Caco-2 (cell line): ENCODE measurements at regions not wholly inside any gene's neighbourhood (a gene's known extent, or its start where the extent isn't known, plus 50 kb on each side); places are given as distances from the start of the nearest gene placed in this dataset.

Source experiments
- BruUV-seq: library from RNA; stranded (reverse); fragments of 400-500 nt; replicated peaks from 2 replicates; lab custom pipeline; 2021; lab: Mats Ljungman, UMichigan
- CTCF ChIA-PET: fragments of 300-600 bp; sonication (Branson Sonifier 250); formaldehyde crosslinking; loops from one replicate; lab custom pipeline; 2022; ENCODE audit warnings: antibody characterized with exemption; lab: Charles Lee
- POLR2A ChIA-PET: fragments of 300-600 bp; sonication (Branson Sonifier 250); formaldehyde crosslinking; loops from one replicate; lab custom pipeline; 2022; ENCODE audit warnings: antibody characterized with exemption; lab: Charles Lee
- DNase-seq, 2 experiments: peaks; one replicate each; pipeline versions ENCODE4 v3.0.0 to v3.0.0-alpha.2; 2020 to 2022
- H3K27me3 ChIP-seq: replicated peaks from 2 replicates; pipeline ENCODE4 v1.6.0; 2011; ENCODE audit warnings: low read length; ENCODE audit not compliant: control insufficient read depth, insufficient read depth
- H3K36me3 ChIP-seq: 2 replicates; pipeline ENCODE4 v1.5.1; 2011; ENCODE audit warnings: low read length; ENCODE audit not compliant: control insufficient read depth, insufficient read depth
- H3K4me1 ChIP-seq: fragments of 250-450 bp; sonication (Bioruptor Pico); 2 replicates; pipeline ENCODE4 v1.5.1; 2020; ENCODE audit warnings: mild to moderate bottlenecking
- H3K4me3 ChIP-seq: 2 replicates; pipeline ENCODE4 v1.5.1; 2011; ENCODE audit warnings: low read depth, mild to moderate bottlenecking, control low read depth, low read length
- H3K9me3 ChIP-seq: fragments of 250-450 bp; sonication (Bioruptor Pico); 2 replicates; pipeline ENCODE4 v1.5.1; 2020; ENCODE audit warnings: mild to moderate bottlenecking, moderate library complexity
- H3K27ac Mint-ChIP-seq: one replicate; pipeline ENCODE4 v1.8.0; 2022; ENCODE audit warnings: mixed read lengths; ENCODE audit not compliant: unreplicated experiment
- H3K27me3 Mint-ChIP-seq: one replicate; pipeline ENCODE4 v1.8.0; 2022; ENCODE audit warnings: mixed read lengths; ENCODE audit not compliant: insufficient read depth, unreplicated experiment
- H3K36me3 Mint-ChIP-seq: one replicate; pipeline ENCODE4 v1.8.0; 2022; ENCODE audit warnings: mild to moderate bottlenecking, mixed read lengths; ENCODE audit not compliant: insufficient read depth, unreplicated experiment
- H3K4me1 Mint-ChIP-seq: one replicate; pipeline ENCODE4 v1.8.0; 2022; ENCODE audit warnings: low read depth, mixed read lengths; ENCODE audit not compliant: unreplicated experiment
- H3K4me3 Mint-ChIP-seq: one replicate; pipeline ENCODE4 v1.8.0; 2022; ENCODE audit warnings: mild to moderate bottlenecking, moderate library complexity, mixed read lengths; ENCODE audit not compliant: unreplicated experiment
- H3K9me3 Mint-ChIP-seq: one replicate; pipeline ENCODE4 v1.8.0; 2022; ENCODE audit warnings: mixed read lengths; ENCODE audit not compliant: unreplicated experiment
- CTCF ChIP-seq, 2 experiments: fragments of 200-600 bp in 1 of 2; IDR thresholded peaks; 1 replicate in 1 of 2; 2 replicates in 1 of 2; pipeline versions ENCODE4 v1.5.1 to v1.8.0; 2011 to 2022; ENCODE audit warnings: antibody characterized with exemption in 1 of 2, control low read depth in 1 of 2, inconsistent platforms in 1 of 2, low read depth in 1 of 2, low read length in 1 of 2, mild to moderate bottlenecking in 1 of 2, moderate library complexity in 1 of 2; ENCODE audit not compliant: insufficient read depth in 1 of 2, severe bottlenecking in 1 of 2, unreplicated experiment in 1 of 2
- intact Hi-C: fragments of 100-400 bp; cut with micrococcal nuclease; formaldehyde crosslinking; loops from one replicate; pipeline ENCODE4 v1.10.0; 2022; ENCODE audit not compliant: unreplicated experiment

DNA sequence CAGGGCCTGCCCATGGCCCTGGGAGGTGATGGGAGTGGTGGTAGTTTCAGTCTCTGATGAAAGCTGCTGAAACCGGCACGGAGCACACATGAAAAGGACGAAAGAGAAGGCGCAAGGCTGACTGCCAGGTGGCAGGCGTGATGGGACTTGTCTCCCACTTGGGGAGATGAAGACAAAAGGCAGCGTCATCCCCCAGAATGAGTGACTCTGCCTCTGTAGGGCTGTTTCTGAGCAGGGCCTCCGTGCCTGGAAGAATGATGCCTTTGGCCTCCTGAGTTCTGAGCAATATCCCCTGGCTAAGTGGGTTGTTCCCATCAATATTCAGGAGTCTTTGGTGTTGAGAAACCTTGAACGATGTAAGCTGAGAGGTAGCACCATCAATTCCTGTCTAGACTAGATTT, 237.8 kb downstream of the OPA1 start:
- CTCF ChIA-PET = no interaction called here
- peaks cover 35% of the 10 kb centered on the region for H3K4me1 ChIP-seq
- Mint-ChIP-seq H3K36me3 (peaks cover 14% of the 10 kb centered on the region), H3K27me3 (no peaks in the 10 kb centered on the region), H3K4me1 (peaks cover 29% of the 10 kb centered on the region), H3K4me3 (no peak overlapping the region), H3K9me3 (no peaks in the 10 kb centered on the region), H3K27ac (peak overlapping the region; percentile 86)
- TF ChIP-seq CTCF (IDR thresholded peaks at IDR 0.05; ENCODE audit: insufficient read depth in 1 of 2, low read depth in 1 of 2, low read length in 1 of 2, severe bottlenecking in 1 of 2, unreplicated experiment in 1 of 2) = no peak
- no peak for DNase-seq
- no TSS peak for BruUV-seq
- H3K4me3 ChIP-seq = no peak overlapping the region
- POLR2A ChIA-PET = interaction anchor here (0.5 kb wide), 1 partner anchor 207 kb away, joined by 3 read pairs; no protein-coding TSS in a partner anchor
- intact Hi-C loops = no loop called here
- H3K36me3 ChIP-seq = no peaks in the 10 kb centered on the region
- no peaks in the 10 kb centered on the region for H3K27me3 ChIP-seq
- H3K9me3 ChIP-seq = no peaks in the 10 kb centered on the region

- H3K4me1 Mint-ChIP-seq = peaks cover 23% of the 10 kb centered on the region
- H3K36me3 Mint-ChIP-seq = peaks cover 18% of the 10 kb centered on the region
- Histone ChIP-seq H3K27me3 (no peaks in the 10 kb centered on the region), H3K9me3 (no peaks in the 10 kb centered on the region), H3K36me3 (no peaks in the 10 kb centered on the region), H3K4me3 (no peak overlapping the region), H3K4me1 (peaks cover 29% of the 10 kb centered on the region)
- POLR2A ChIA-PET = no interaction called here
- no peak overlapping the region for H3K4me3 Mint-ChIP-seq
- no peaks in the 10 kb centered on the region for H3K27me3 Mint-ChIP-seq
- BruUV-seq = no TSS peak
- H3K9me3 Mint-ChIP-seq = no peaks in the 10 kb centered on the region
- DNase-seq = no peak
- intact Hi-C loops = no loop called here
- peak overlapping the region; percentile 86 for H3K27ac Mint-ChIP-seq
- TF ChIP-seq CTCF (IDR thresholded peaks at IDR 0.05; ENCODE audit: insufficient read depth in 1 of 2, low read depth in 1 of 2, low read length in 1 of 2, severe bottlenecking in 1 of 2, unreplicated experiment in 1 of 2) = no peak
- CTCF ChIA-PET = no interaction called here
Measured at GRCh38 chr3:193831495-193832455, 238.8 kb downstream of the OPA1 start.

DNA sequence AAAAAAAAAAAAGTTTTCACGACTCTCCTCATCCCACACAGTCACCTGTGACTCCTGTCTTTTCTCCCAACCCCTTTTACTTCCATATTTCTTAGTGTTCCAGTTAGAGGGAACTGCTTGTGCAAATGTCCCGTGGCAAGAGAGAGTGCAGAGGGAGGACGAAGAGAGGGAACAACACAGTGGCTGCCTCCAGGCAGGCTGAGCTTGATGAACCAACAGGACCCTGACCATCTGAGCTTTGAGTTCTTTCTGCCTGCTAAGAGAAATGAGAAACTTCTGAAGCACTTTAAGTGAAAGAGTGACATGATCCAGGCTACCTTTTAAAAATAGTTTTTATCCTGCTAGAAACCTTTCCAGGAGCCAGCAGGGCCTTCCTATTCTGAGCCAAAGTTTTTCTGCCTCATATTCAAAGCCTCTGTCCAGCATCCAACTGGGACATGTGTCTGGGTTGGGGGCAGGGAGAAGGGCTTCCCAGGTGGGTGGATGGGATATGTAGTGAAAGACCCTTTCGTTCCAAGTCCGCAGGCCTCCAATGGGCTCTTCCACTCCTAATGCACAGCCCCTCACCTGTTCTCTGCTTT, 239.9 kb downstream of the OPA1 start:
- intact Hi-C loops = no loop called here
- Mint-ChIP-seq H3K9me3 (no peaks in the 10 kb centered on the region), H3K4me3 (no peak overlapping the region), H3K36me3 (peaks cover 18% of the 10 kb centered on the region), H3K27ac (no peak overlapping the region), H3K27me3 (no peaks in the 10 kb centered on the region), H3K4me1 (peaks cover 29% of the 10 kb centered on the region)
- TF ChIP-seq CTCF (IDR thresholded peaks at IDR 0.05; ENCODE audit: insufficient read depth in 1 of 2, low read depth in 1 of 2, low read length in 1 of 2, severe bottlenecking in 1 of 2, unreplicated experiment in 1 of 2) = no peak
- Histone ChIP-seq H3K9me3 (no peaks in the 10 kb centered on the region), H3K27me3 (no peaks in the 10 kb centered on the region), H3K4me1 (peaks cover 39% of the 10 kb centered on the region), H3K36me3 (no peaks in the 10 kb centered on the region; the same call in 1 of the 2 replicates), H3K4me3 (no peak overlapping the region)
- ChIA-PET CTCF (no interaction called here), POLR2A (no interaction called here)
- BruUV-seq = no TSS peak
- DNase-seq = no peak
